Sigmoid colon (tissue), 6 donors: ENCODE measurements at regions not wholly inside any gene's neighbourhood (a gene's known extent, or its start where the extent isn't known, plus 50 kb on each side); places are given as distances from the start of the nearest gene placed in this dataset.
A peak's percentile ranks its signal among the peaks of the same experiment; 100 is the strongest.

Source experiments
- DNase-seq: peaks from one replicate; pipeline ENCODE4 v3.0.0-alpha.2; 2019
- H3K27ac ChIP-seq, 4 donors: fragments of 200-600 bp; sonication (generic); one replicate each; pipeline ENCODE4 v1.5.1; 2016 to 2019; ENCODE audit warnings: mild to moderate bottlenecking in 1 of 4
- H3K27me3 ChIP-seq, 3 donors: fragments of 200-600 bp; sonication (generic); one replicate each; pipeline ENCODE4 v1.5.1; 2019; ENCODE audit warnings: mild to moderate bottlenecking in 1 of 3
- H3K36me3 ChIP-seq, 4 donors: fragments of 200-600 bp; sonication (generic); one replicate each; pipeline ENCODE4 v1.5.1; 2016 to 2019
- H3K4me1 ChIP-seq, 4 donors: fragments of 200-600 bp; sonication (generic); one replicate each; pipeline ENCODE4 v1.5.1; 2017 to 2019
- H3K4me3 ChIP-seq, 4 donors: fragments of 200-600 bp; sonication (generic); one replicate each; pipeline ENCODE4 v1.5.1; 2017 to 2019; ENCODE audit warnings: mild to moderate bottlenecking in 2 of 4, moderate library complexity in 1 of 4
- H3K9me3 ChIP-seq, 4 donors: fragments of 200-600 bp in 3 of 4; sonication (generic) in 3 of 4; one replicate each; pipeline versions ENCODE4 v1.5.1 to v1.6.1; 2013 to 2019
- EP300 ChIP-seq, 4 donors: sonication (generic); formaldehyde crosslinking; IDR thresholded peaks; one replicate each; pipeline ENCODE4 v1.6.1; 2017; ENCODE audit warnings: antibody characterized with exemption in 4 of 4
- POLR2A ChIP-seq, 2 donors: fragments of 450-650 bp; IDR thresholded peaks; one replicate each; pipeline ENCODE4 v1.6.1; 2016; ENCODE audit warnings: antibody characterized with exemption in 2 of 2, mild to moderate bottlenecking in 2 of 2, moderate library complexity in 2 of 2
- POLR2AphosphoS5 ChIP-seq, 4 donors: sonication (generic); formaldehyde crosslinking; IDR thresholded peaks; one replicate each; pipeline ENCODE4 v1.6.1; 2017; ENCODE audit warnings: antibody characterized with exemption in 4 of 4
- WGBS, 2 donors: extraction: QIAGEN DNeasy Blood & Tissue Kit; methylation state at CpG; one replicate each; pipeline ENCODE4 v1.1.7; 2013; 5-methylcytosine and 5-hydroxymethylcytosine counted together
- intact Hi-C: fragments of 100-400 bp; cut with DNase I; formaldehyde crosslinking; loops from one replicate; pipeline ENCODE4 v1.15.1; 2023
- TF ChIP-seq, protein P1 (sequence below), 4 experiments: fragments of 450-650 bp in 3 of 4; fragments of 200-600 bp in 1 of 4; IDR thresholded peaks; one replicate each; pipeline ENCODE4 v1.5.1; 2016 to 2019; ENCODE audit warnings: antibody characterized with exemption in 4 of 4, mild to moderate bottlenecking in 3 of 4, moderate library complexity in 2 of 4
- donor health status: healthy with polysubstance abuse.
- donor health status: healthy.

- no peak for DNase-seq
- H3K27ac ChIP-seq: no peak overlapping the region
- intact Hi-C loops: no loop called here
- H3K4me3 ChIP-seq: no peak overlapping the region
- H3K36me3 ChIP-seq: no peaks in the 10 kb centered on the region
- WGBS, 2 donors: 14 to 50% methylated on average over 1 of the region's 1 CpG
- H3K27me3 ChIP-seq: no peaks in the 10 kb centered on the region
- TF ChIP-seq POLR2AphosphoS5 (IDR thresholded peaks at IDR 0.05) (no peak), EP300 (IDR thresholded peaks at IDR 0.05) (no peak), POLR2A (IDR thresholded peaks at IDR 0.05) (no peak)
- TF ChIP-seq, protein P1, sequence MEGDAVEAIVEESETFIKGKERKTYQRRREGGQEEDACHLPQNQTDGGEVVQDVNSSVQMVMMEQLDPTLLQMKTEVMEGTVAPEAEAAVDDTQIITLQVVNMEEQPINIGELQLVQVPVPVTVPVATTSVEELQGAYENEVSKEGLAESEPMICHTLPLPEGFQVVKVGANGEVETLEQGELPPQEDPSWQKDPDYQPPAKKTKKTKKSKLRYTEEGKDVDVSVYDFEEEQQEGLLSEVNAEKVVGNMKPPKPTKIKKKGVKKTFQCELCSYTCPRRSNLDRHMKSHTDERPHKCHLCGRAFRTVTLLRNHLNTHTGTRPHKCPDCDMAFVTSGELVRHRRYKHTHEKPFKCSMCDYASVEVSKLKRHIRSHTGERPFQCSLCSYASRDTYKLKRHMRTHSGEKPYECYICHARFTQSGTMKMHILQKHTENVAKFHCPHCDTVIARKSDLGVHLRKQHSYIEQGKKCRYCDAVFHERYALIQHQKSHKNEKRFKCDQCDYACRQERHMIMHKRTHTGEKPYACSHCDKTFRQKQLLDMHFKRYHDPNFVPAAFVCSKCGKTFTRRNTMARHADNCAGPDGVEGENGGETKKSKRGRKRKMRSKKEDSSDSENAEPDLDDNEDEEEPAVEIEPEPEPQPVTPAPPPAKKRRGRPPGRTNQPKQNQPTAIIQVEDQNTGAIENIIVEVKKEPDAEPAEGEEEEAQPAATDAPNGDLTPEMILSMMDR (IDR thresholded peaks at IDR 0.05): no peak
- H3K9me3 ChIP-seq: no peaks in the 10 kb centered on the region
- peaks cover 0 to 13% (median 6%) of the 10 kb centered on the region in 4 donors for H3K4me1 ChIP-seq
These were observed 478.5 kb downstream of the ATP23 start for GRCh38 chr12:58419905-58420304.

DNA sequence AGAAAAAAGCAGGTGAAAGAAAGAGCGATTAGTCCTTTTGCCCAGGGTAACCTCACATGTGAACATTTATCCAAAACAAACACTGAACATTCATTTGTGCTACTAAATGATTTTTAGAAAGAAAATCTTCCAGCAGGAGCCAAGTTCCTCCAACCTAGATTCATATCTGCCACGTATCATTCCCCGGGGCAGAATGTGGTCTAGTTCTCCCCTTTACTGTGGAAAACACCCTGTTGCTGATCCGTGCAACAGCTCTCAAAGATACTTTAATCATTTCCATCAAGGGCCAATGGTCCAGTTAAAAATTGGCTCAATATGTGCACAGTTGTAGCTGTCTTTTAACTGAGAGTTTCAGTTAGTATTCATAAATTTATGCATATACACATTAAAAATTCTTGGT lies 479.1 kb downstream of the ATP23 start:
- no peak overlapping the region for H3K4me3 ChIP-seq
- peaks cover 0 to 19% (median 12%) of the 10 kb centered on the region in 4 donors for H3K4me1 ChIP-seq
- no peak for DNase-seq
- WGBS, 2 donors: 79 to 86% methylated on average over 4 of the region's 4 CpGs
- no peaks in the 10 kb centered on the region for H3K9me3 ChIP-seq
- H3K27ac ChIP-seq: no peak overlapping the region
- no peaks in the 10 kb centered on the region for H3K27me3 ChIP-seq
- intact Hi-C loops: no loop called here
- H3K36me3 ChIP-seq: no peaks in the 10 kb centered on the region
- TF ChIP-seq POLR2AphosphoS5 (IDR thresholded peaks at IDR 0.05) (no peak), POLR2A (IDR thresholded peaks at IDR 0.05) (no peak), EP300 (IDR thresholded peaks at IDR 0.05) (no peak)
- TF ChIP-seq, protein P1 (IDR thresholded peaks at IDR 0.05): no peak

DNA sequence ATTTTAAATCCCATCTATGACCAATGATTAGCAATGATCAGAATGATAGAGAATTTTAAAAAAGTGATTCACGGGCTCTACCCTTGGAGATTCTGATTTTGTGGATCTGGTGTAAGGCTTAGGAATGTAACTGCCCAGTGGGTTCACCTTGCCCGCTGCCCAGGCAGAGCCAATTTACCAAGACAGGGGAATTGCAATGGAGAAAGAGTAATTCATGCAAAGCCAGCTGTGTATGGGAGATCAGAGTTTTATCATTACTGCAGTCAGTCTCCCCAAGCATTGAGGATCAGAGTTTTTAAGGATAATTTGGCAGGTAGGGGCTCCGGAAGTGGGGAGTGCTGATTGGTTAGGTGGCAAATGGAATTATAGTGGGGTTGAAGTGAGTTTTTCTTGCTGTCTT lies 480.6 kb downstream of the ATP23 start:
- H3K36me3 ChIP-seq: no peaks in the 10 kb centered on the region
- no peak for DNase-seq
- no peak for TF ChIP-seq POLR2AphosphoS5 (IDR thresholded peaks at IDR 0.05)
- TF ChIP-seq EP300 (IDR thresholded peaks at IDR 0.05): no peak
- no peak for TF ChIP-seq POLR2A (IDR thresholded peaks at IDR 0.05)
- TF ChIP-seq, protein P1 (IDR thresholded peaks at IDR 0.05): no peak
- H3K9me3 ChIP-seq: no peaks in the 10 kb centered on the region
- no peak overlapping the region for H3K27ac ChIP-seq
- no peak overlapping the region for H3K4me3 ChIP-seq
- intact Hi-C loops: no loop called here
- H3K27me3 ChIP-seq: no peaks in the 10 kb centered on the region
- peaks cover 0 to 26% (median 21%) of the 10 kb centered on the region in 4 donors for H3K4me1 ChIP-seq
- WGBS, 2 donors: 79 to 91% methylated on average over 3 of the region's 3 CpGs

DNA sequence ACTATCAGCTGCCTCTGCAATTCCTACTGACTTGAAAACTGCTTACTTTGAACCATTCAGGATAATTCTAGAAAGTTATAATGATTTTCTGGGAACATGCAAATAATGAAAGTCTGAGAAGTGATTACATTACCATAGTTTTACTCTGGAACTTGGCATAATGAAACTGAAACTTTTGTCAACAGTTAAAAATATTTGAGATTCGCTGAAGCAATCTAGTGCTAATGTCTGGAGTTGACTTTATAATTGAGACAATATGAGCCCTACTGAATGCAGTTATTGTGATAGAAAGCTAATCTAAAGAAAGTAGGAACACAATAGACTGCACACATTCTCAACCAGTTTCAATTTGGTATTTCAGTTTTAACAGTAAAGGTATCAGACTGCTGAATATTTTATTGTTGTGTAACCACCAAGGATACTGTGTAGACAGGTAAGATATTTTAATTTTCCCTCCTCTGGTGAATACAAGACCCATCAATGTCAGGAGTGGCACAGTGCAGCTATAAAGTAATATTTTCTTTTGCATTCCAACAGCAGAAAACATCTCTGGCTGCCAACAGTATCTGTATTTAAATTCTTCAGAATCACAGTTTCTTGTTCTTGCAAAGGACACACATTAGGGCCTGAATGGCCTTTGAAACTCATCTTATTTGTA lies 483.5 kb downstream of the ATP23 start:
- Histone ChIP-seq H3K4me1 (peaks cover 0 to 23% (median 21%) of the 10 kb centered on the region in 4 donors), H3K27me3 (no peaks in the 10 kb centered on the region), H3K4me3 (no peak overlapping the region), H3K36me3 (no peaks in the 10 kb centered on the region), H3K27ac (peak overlapping the region; percentile 9 to 55 (median 45)), H3K9me3 (no peaks in the 10 kb centered on the region)
- intact Hi-C loops: no loop called here
- DNase-seq: no peak
- no peak for TF ChIP-seq POLR2A (IDR thresholded peaks at IDR 0.05)
- TF ChIP-seq, protein P1 (IDR thresholded peaks at IDR 0.05): no peak
- 36 to 40% methylated on average over 1 of the region's 1 CpG for WGBS, 2 donors
